GM12892 (cell line): ENCODE measurements at regions not wholly inside any gene's neighbourhood (a gene's known extent, or its start where the extent isn't known, plus 50 kb on each side); places are given as distances from the start of the nearest gene placed in this dataset.

ENCODE experiments used
- DNase-seq: peaks from one replicate; pipeline ENCODE4 v3.0.0; 2011; ENCODE audit not compliant: insufficient read length
- FAIRE-seq: peaks from 2 replicates; lab custom pipeline; 2011; peaks lifted over from hg19 to GRCh38; lab: Jason Lieb, UNC
- POLR2A ChIP-seq: IDR thresholded peaks from 2 replicates; pipeline ENCODE4 v1.6.1; 2011; ENCODE audit warnings: low read depth, low read length, control low read depth
- POLR2AphosphoS5 ChIP-seq: IDR thresholded peaks from 2 replicates; pipeline ENCODE4 v1.6.1; 2011; ENCODE audit warnings: low read depth, low read length, control low read depth
- TAF1 ChIP-seq: IDR thresholded peaks from 2 replicates; pipeline ENCODE4 v1.6.1; 2011; ENCODE audit warnings: low read depth, mild to moderate bottlenecking, control low read depth, low read length, borderline replicate concordance

- TF ChIP-seq TAF1 = no peak
- no peak for TF ChIP-seq POLR2A
- no peak for TF ChIP-seq POLR2AphosphoS5
- FAIRE-seq = no peak
- DNase-seq = no peak
These were observed 581.0 kb downstream of the C4orf33 start for GRCh38 chr4:129676934-129677333.

- DNase-seq = no peak
- TF ChIP-seq TAF1 (no peak), POLR2A (no peak), POLR2AphosphoS5 (no peak)
- no peak for FAIRE-seq
These were observed 586.6 kb downstream of the C4orf33 start for GRCh38 chr4:129682586-129682985.

GRCh38 chr4:129707949-129708348 lies 612.0 kb downstream of the C4orf33 start:
- DNase-seq = no peak

GRCh38 chr4:129708784-129709183 lies 612.8 kb downstream of the C4orf33 start:
- no peak for DNase-seq
- FAIRE-seq = no peak
- TF ChIP-seq POLR2AphosphoS5 (no peak), TAF1 (no peak), POLR2A (no peak)

More at GRCh38 chr4:129707949-129708348, 612.0 kb downstream of the C4orf33 start:
- no peak for FAIRE-seq
- no peak for TF ChIP-seq TAF1
- TF ChIP-seq POLR2AphosphoS5 = no peak
- TF ChIP-seq POLR2A = no peak

GRCh38 chr4:129738175-129738574 lies 642.2 kb downstream of the C4orf33 start:
- DNase-seq = no peak
- no peak for TF ChIP-seq TAF1
- FAIRE-seq = no peak

GRCh38 chr4:129747756-129748155 lies 651.8 kb downstream of the C4orf33 start:
- FAIRE-seq (no peak), DNase-seq (no peak)
- TF ChIP-seq TAF1 = no peak
- TF ChIP-seq POLR2AphosphoS5 = no peak
- TF ChIP-seq POLR2A = no peak

- no peak for DNase-seq
- no peak for TF ChIP-seq TAF1
- no peak for TF ChIP-seq POLR2AphosphoS5
- FAIRE-seq = no peak
These were observed 653.0 kb downstream of the C4orf33 start for GRCh38 chr4:129748991-129749390.

- no peak for TF ChIP-seq POLR2A
- no peak for TF ChIP-seq POLR2AphosphoS5
- TF ChIP-seq TAF1 = no peak
- FAIRE-seq = no peak
- no peak for DNase-seq
These were observed 655.7 kb downstream of the C4orf33 start for GRCh38 chr4:129751646-129752045.

- no peak for TF ChIP-seq POLR2AphosphoS5
- no peak for TF ChIP-seq POLR2A
- no peak for TF ChIP-seq TAF1
- FAIRE-seq (no peak), DNase-seq (no peak)
These were observed 687.6 kb downstream of the C4orf33 start for GRCh38 chr4:129783596-129783995.

- DNase-seq (no peak), FAIRE-seq (no peak)
- TF ChIP-seq POLR2AphosphoS5 (no peak), POLR2A (no peak), TAF1 (no peak)
These were observed 692.5 kb downstream of the C4orf33 start for GRCh38 chr4:129788486-129788885.

- FAIRE-seq (no peak), DNase-seq (no peak)
- TF ChIP-seq TAF1 (no peak), POLR2AphosphoS5 (no peak), POLR2A (no peak)
These were observed 708.6 kb downstream of the C4orf33 start for GRCh38 chr4:129804461-129804981.

- FAIRE-seq = no peak
- no peak for TF ChIP-seq POLR2AphosphoS5
- TF ChIP-seq POLR2A = no peak
- no peak for TF ChIP-seq TAF1
- no peak for DNase-seq
These were observed 711.0 kb downstream of the C4orf33 start for GRCh38 chr4:129806986-129807385.
